Amniotic epithelial cell (primary cell): ENCODE measurements at regions not wholly inside any gene's neighbourhood (a gene's known extent, or its start where the extent isn't known, plus 50 kb on each side); places are given as distances from the start of the nearest gene placed in this dataset.
"Not testable (repeated sequence)": the region's sequence is repeated elsewhere in the genome, so short reads cannot be mapped to it uniquely, and the experiment has no call there.

Experiments used
- DNase-seq: peaks from one replicate; pipeline ENCODE4 v3.0.0-alpha.2; 2010; ENCODE audit warnings: low read depth

DNA sequence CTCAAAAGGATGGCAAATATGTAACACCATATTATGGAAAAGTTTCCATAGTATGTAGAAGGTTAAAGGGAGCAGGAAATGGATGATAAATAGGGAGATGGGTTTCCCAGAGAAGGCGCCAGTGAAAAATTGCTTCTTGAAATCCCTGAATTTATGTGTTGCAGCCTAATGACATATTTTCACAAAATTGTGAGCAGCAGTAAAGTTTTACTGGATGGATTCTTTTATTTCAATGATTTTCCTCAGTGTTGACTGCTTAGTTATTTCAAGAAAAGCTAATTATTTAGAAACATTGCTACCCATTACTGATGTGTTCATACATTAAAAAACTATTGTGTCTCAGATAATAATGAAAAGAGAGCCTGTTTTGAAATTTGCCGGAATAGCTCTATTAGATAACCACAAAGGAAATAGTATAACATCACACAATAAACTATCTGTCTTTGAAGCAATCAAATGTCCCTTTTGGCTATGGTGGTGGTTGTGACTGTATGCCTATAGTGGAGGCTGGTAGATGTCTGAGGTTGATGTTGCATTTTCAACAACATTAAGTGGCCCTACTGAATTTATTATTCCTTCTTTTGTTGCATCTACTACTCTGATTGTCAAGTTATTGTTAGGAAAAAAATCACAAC lies 169.9 kb upstream of the HAND2 start:
- no peak for DNase-seq

DNA sequence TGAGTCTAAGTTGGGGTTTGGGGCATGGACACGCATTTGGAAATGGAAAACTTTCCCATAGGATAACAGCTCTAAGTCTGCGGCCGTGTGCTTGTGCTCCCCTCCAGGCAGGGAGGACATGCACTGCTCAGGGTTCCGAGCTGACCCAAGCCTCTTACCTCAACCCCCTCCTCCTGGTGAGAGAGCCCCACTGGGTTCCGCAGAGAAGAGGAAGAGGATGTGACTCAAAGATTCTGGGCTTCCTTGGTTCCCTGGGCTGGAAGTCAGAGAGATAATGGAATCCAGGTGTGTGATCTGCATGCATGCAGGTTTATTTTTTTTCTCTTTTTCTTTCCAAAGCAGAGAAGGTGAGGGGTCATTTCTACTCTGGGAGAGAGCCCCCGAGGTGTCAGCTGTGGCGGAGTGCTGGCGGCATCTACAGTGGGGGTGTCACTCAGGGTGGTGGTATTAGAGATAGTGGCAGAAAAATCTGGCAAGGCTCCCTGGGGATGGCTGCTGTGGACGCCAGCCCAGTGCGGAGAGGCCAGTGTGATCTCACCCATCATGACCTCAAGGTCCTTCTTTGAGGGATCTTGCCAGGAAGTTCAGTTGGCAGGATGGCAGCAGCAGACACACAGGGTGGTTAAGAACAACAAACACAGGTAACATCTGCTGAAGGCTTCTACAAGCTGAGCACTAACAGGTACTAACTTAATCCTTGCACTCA lies 168.7 kb upstream of the HAND2 start:
- no peak for DNase-seq

DNA sequence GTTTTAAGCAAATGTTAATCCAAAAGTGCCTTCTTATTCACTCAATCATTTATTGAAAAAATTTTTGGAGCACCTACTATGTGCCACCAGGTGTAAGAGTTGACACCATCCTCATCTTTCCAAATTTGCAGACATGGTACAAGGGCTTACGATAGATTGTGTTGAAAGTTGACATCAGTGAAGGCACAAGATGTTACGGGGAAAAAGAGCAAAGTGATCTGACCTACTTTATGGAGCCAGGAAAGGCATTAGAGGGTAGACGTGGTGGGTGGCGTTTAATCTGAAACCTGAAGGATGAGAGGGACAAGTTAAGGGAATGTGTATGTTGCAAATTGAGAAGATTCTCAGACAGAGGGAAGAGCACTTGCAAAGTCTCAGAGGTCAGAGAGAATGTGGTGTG lies 167.8 kb upstream of the HAND2 start:
- no peak for DNase-seq

DNA sequence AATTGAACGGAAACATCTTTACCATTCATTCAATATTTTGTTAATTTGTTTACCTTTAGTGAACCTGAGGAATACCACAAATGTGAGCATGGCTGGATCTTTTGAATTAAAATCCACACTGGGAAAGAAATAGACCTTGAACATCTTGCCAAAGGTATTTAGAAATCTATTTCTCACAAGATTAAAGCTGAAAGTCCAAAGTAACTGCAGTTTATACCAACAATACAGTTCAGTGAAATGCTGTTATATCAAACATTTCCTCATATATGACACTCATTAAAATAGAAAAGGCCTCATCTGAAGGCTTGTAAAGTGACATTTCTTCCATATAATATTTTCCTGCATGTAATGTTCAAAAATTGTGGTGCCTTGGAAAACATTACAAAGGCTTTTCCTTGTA lies 166.5 kb upstream of the HAND2 start:
- no peak for DNase-seq

DNA sequence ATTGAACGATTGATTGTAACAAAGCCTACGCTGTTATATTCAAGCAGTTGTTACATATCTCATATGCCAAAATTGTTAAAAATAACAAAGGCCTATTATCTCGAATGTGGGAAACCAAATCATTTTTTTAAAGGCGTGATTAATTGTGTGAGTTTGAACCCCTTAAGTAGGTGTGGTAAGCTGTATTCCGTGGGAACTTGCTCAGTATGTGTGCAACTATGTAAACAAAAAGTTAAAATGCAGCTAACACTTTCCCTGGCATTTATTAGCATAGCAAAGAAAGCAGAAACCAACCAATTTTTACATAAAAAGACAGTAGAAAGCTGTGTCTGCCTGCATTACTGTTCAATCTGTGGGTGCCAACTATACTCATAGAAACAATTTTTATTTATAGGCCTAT lies 166.0 kb upstream of the HAND2 start:
- no peak for DNase-seq

DNA sequence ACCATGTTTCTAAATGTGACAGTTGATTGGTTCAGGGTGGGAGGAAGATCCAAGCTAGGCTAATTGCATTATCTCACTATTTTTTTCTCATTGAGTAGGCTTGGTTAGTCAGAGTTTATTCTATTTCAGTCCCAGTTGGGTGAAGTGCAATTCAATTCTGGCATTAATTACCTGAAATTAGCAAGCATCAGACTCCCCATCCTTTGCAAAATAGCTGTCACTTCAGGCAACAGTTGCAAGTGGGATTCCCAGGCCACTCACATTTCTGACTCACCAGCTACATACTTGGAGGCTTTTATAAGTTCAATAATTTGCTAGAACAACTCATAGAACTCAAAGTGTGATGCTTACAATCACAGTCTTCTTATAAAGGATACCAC lies 155.8 kb upstream of the HAND2 start:
- DNase-seq = no peak

DNA sequence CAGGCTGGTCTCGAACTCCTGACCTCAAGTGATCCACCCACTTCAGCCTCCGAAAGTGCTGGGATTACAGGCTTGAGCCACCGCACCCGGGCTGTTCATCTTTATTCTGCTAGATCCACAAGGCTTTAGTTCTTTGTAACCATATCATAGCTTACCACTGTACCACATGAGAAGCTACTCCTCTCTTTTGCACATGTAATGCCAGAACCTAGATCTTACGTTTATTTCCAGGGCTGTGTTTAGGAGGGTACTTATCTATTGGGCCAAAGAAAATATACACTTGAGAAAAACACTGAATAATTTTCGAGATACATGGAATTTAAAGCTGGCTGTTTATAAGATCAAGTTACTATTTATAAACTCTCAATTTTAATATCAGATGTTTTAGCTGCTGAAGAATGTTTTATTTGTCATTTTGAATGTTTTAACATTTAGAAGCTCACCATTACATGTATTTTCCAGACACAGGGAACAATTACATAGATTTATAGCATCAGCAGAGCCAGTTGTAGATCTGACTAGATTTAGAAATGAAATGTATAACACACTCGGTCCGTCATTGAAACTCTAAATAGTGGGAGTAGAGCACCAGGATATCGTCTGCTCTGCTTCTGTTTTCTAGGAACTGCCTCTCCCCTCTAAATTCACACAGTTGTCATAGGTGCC lies 155.3 kb upstream of the HAND2 start:
- no peak for DNase-seq

DNA sequence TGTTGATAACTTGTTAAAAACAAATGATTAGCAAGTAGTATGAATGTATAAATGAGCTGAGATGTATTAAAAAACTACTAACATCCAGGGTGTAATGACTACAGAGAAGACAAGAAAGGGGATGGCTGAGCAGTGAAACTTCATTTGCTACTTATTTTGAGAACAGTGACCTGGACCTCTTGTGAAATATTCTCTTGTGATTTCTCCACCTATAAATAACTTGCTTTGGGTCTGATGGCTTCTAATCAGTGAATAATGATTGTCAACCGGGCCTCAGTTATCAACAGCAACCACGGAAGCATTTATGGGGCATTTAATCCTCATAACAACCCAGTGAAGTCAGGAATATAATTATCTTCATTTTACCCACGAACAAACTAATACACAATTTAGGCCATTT lies 154.2 kb upstream of the HAND2 start:
- peak; percentile 69 for DNase-seq

DNA sequence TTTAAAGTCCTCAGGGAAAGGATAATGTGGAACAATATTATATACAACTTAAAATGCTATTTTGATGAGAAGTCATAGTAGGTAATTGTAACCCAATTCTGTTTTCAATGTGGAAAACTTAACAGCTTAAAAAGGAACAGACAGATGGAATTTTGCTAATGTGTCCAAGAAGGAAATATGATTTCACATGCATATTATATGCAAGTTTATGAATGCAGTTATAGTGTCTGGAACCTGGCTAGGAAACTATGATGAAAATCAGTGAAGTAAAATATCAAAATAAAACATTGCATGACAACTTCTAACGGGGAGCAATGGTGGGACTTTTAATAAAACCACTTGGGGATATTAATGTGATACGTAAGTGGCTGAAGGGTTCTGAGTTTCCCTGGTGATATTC lies 152.6 kb upstream of the HAND2 start:
- DNase-seq = no peak

DNA sequence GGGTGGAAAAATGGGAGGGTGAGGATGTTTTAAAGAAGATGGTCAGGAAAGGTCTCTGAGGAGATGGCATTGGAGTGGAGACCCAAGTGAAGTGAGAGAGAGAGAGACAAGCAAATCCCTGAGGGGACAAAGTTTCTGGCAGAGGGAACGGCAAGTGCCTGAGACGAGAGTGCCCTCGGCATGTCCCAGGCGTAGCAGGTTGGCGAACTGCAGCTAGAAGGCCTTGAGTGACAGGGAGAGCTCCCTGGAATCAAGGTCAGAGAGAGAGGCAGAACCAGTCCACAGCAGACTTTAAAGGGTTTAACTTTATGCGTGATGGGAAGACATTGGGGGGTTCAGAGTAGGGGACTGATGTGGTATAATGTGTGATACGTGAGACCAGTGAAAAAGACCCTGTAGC lies 150.2 kb upstream of the HAND2 start:
- no peak for DNase-seq

DNA sequence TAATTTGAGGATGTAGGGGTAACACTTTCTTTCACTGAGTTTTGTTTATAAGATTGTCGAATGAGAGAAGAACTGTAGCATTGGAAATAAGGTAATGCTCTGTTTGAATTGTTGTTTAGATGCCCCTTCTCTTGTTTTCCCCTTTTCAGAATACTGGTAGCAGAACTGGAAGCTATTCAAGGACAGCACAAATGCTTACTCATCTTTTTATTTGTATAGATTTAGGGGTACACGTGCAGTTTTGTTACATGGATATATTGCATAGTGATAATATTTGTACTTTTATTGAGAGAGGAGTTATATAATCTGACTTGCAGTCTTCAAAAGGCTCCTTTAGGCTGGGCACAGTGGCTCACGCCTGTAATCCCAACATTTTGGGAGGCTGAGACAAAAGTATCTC lies 145.4 kb upstream of the HAND2 start:
- DNase-seq = no peak

DNA sequence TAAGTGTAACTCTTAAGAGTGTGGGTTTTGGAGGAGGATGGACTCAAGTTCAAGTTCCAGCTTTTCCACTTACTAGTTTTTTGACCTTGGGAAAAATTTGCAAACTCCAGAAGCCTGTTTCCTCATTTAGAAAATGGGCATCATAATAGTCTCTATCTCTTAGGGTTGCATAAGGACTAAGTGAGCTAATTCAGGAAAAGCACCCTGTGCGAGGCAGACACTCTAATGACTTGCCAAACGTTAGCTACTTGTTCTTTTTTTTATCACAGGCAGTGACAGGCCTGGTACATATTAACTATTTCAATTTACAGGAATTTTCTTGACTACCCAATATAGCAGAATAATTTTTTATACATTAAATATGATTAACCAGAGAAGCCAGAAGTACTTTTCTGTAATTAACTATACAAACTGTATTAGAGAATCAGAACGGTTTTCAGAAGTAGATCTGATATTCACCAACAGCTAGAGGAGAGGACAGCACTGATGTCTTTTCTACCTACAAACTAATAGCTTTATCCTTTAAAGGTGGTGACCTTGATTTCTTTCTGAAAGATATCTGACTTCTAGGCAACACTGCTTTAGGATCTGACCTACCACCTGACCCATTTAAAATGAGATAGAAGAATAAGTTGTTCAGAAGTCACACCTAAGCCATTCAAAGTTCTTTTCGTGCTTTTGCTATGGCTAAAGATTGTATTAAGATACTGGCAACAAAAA lies 139.6 kb upstream of the HAND2 start:
- no peak for DNase-seq

DNA sequence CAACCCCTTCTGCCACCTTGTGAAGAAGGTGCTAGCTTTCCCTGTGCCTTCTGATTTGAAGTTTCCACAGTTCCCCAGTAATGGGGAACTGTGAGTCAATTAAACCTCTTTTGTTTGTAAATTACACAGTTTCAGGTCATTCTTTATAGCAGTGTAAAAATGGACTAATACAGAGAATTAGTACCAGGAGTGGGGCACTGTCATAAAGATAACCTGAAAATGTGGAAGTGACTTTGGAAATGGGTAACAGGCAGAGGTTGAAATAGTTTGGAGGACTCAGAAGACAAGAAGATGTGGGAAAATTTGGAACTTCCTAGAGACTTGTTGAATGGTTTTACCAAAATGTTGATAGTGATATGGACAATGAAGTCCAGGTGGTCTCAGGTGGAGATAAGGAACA lies 131.0 kb upstream of the HAND2 start:
- no peak for DNase-seq

DNA sequence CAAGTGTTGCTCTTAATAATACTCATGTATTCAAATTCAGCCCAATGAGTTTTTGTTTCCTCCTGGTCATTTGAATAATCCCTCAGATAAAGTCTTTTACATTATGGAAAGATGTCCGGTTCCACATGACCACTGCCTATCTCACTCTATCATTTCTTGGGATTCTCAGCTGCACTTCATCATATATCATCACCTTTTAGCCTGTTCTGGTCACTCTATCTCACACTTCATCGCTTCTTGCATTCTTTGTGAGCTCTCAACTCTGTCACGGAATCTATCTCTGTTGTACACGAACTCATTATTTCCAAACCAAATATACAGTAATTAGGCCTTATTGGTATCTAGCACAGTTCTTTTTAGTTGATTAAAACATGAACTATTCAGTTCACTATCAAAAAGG lies 126.9 kb upstream of the HAND2 start:
- no peak for DNase-seq

DNA sequence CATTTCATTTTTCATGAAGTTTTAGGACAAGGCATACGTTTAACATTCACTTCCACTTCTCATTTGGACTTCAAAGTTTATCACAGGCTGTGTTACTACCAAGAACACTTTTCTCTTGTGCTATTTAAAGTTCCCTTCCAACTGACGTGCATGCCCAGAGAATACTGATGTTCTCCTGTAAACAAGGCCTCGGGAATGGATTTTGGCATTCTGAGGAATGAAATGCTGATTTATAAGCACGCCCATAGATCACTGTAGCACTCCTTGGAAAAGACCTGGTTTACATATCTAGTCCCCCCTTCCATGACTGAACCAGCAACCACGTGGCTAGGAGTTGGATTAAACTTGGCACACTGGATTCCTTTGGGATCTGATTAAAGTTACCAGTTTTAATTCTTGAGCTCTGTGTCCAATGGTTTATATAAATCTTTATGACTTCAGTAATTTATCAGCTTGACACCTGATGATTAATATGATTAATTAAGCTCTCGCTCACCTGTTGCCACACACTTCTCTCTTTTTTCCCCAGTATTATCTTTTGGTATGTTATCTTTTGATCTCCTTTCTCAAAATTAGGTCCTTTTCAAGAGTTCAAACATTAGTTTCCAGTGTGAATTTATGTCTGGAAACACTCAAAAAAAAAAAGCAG lies 122.4 kb upstream of the HAND2 start:
- DNase-seq = no peak

DNA sequence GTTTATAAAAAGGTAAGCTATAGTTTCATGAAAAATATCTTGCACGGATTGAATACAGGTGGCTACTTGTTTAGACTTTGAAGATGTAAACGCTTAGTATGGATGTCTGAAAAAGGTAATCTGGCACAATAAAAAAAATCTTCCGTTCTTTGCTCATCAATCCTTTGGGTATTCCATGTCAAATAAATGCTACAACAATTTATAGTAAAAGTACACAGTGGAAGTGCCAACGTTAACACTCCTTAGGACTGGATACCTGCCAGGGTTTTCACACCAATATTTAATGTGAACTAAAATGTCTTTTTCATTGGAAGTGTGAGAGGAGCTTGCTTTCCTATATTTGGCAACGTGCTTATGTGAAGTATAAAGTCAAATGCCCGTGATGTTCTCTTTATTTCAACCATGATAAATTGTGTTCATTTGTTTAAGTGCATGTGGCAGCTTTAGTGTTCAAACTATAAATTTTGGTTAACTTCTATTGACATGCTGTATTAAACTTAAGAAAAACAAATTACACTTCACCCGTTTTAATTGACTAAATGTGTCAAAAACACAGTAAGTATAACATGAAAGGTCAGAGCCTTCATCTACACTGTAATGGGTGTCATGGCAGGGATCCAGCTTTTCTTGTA lies 121.7 kb upstream of the HAND2 start:
- DNase-seq = no peak

DNA sequence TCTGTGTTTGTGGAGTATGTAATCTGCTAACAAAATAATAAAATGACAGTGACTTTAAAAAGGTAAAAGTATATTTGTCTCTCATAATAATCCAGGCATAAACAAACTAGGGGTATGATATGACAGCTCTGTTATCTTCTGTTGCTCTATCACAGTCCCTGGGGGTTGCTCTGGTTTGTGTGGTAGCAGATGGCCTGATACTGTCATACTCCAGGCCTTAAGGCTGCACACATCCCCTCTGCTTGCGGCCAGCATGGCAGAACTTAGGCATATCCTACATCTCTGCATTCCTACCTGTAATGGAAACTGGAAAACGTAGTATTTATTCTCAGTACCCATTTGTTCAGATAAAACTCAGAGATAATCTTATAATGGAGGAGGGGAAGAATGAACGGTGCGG lies 117.9 kb upstream of the HAND2 start:
- no peak for DNase-seq

DNA sequence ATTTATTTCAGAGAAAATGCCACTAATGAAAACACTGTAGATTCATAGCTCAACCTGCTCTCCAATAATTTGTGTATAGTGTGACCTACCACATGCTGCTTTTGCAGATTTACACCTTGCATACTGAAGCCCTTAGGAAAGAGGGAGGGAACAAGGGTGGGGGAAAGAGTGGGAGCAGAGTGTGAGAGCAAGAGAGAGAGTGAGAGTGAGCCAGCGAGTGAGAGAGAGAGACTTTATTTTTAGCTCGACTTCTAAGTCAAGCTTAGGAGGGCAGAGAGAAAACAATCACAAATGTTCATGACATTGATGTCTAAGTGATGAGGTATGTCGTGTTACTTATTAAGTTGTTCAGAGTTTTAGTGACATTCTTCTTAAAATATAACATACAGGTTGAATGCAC lies 112.5 kb upstream of the HAND2 start:
- DNase-seq = no peak

DNA sequence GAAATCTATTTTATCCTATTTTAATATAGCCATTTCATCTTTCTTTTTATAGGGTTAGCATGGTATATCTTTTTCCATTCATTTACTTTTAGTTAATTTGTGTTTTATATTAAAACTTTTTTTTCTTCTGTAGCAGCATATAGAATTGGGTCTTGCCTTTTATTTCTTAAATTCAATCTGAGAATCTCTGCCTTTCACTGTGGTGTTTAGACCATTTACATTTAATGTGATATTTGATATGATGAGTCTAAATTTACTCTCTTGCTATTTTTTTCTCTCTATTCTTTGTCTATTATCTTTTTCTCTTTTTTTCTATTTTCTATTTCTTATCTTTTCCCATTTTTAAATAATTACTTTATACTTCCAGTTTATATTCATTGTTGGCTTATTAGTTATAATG lies 105.4 kb upstream of the HAND2 start:
- no peak for DNase-seq

DNA sequence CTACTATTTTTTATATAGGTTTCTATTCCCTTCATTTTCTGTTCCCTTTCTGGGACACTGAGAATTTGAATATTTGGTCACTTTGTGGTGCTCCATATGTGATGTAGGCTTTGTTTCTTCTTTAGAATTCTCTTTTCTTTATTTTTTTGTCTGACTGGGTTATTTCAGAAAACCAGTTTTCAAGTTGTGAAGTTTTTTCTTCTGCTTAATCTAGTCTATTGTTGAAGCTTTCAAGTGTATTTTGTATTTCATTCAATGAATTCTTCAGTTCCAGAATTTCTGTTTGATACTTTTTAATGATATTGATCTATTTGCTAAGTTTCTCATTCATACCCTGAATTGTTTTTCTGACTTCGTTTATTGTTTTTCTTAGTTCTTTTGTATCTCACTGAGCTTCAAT lies 96.2 kb upstream of the HAND2 start:
- no peak for DNase-seq

DNA sequence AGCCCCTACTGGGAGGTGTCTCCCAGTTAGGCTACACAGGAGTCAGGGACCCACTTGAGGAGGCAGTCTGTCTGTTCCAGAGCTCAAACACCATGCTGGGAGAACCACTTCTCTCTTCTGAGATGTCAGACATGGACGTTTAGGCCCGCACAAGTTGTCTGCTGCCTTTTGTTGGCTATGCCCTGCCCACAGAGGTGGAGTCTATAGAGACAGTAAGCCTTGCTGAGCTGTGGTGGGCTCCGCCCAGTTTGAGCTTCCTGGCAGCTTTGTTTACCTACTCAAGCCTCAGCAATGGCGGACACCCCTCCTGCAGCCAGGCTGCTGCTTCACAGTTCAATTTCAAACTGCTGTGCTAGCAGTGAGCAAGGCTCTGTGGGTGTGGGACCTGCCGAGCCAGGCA lies 88.6 kb upstream of the HAND2 start:
- not testable (repeated sequence) for DNase-seq

DNA sequence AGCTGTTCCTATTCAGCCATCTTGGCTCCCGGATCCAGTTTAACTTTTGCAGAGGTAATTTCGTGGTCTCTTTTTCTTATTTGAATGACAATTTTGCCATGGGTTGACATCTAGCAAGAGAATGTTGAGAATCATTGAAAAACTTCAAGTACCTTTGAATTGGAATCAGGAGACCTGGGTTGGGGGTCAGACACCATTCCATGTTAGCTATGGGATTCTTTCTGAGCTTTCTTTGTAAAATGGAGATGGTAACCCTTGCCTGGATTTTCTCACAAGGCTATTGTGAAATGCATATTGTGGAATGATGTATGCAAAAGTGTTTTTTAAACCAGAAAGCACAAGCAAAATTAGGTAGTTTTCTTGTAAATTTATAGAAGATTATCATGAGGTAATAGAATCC lies 79.1 kb upstream of the HAND2 start:
- no peak for DNase-seq
